ENCODE measurements at regions not wholly inside any gene's neighbourhood (a gene's known extent, or its start where the extent isn't known, plus 50 kb on each side); places are given as distances from the start of the nearest gene placed in this dataset.

GRCh38 chr7:17722798-17723197, 217.5 kb downstream of the SNX13 start:
- no peak overlapping the region for H3K9ac ChIP-seq (ENCODE audit: low read length)
- TF ChIP-seq CTCF (IDR thresholded peaks at IDR 0.05; ENCODE audit: insufficient read depth, low read length, poor library complexity, severe bottlenecking) (no peak), EZH2phosphoT487 (conservative IDR thresholded peaks at IDR 0.05; ENCODE audit: low read length) (no peak)
- no peaks in the 10 kb centered on the region for H3K27me3 ChIP-seq (ENCODE audit: low read length)
- no peaks in the 10 kb centered on the region for H4K20me1 ChIP-seq (ENCODE audit: low read depth, low read length)
- H3K79me2 ChIP-seq (ENCODE audit: insufficient read depth, low read length): no peaks in the 10 kb centered on the region
- no peaks in the 10 kb centered on the region for H3K9me3 ChIP-seq (ENCODE audit: insufficient read depth, low read length)
- H3F3A ChIP-seq (ENCODE audit: insufficient read depth): no peaks in the 10 kb centered on the region
- no peak overlapping the region for H2AFZ ChIP-seq (ENCODE audit: low read depth, low read length, severe bottlenecking)
- H3K9me2 ChIP-seq (replicated peaks; ENCODE audit: insufficient read depth, low read length): no peaks in the 10 kb centered on the region
- H3K36me3 ChIP-seq (ENCODE audit: low read length): no peaks in the 10 kb centered on the region
- H3K4me2 ChIP-seq (ENCODE audit: low read depth, low read length, poor library complexity, severe bottlenecking): no peak overlapping the region
- H3K4me3 ChIP-seq (ENCODE audit: insufficient read depth, low read length, poor library complexity, severe bottlenecking): no peak overlapping the region
- H3K27ac ChIP-seq (ENCODE audit: low read depth, low read length): no peak overlapping the region

GRCh38 chr7:17725821-17726220, 214.5 kb downstream of the SNX13 start:
- H3F3A ChIP-seq (ENCODE audit: insufficient read depth): no peaks in the 10 kb centered on the region
- H3K4me2 ChIP-seq (ENCODE audit: low read depth, low read length, poor library complexity, severe bottlenecking): no peak overlapping the region
- no peaks in the 10 kb centered on the region for H3K36me3 ChIP-seq (ENCODE audit: low read length)
- H4K20me1 ChIP-seq (ENCODE audit: low read depth, low read length): no peaks in the 10 kb centered on the region
- no peak for TF ChIP-seq EZH2phosphoT487 (conservative IDR thresholded peaks at IDR 0.05; ENCODE audit: low read length)
- no peaks in the 10 kb centered on the region for H3K79me2 ChIP-seq (ENCODE audit: insufficient read depth, low read length)
- H3K27me3 ChIP-seq (ENCODE audit: low read length): no peaks in the 10 kb centered on the region
- no peak overlapping the region for H2AFZ ChIP-seq (ENCODE audit: low read depth, low read length, severe bottlenecking)
- no peaks in the 10 kb centered on the region for H3K9me2 ChIP-seq (replicated peaks; ENCODE audit: insufficient read depth, low read length)
- no peak overlapping the region for H3K9ac ChIP-seq (ENCODE audit: low read length)
- H3K9me3 ChIP-seq (ENCODE audit: insufficient read depth, low read length): no peaks in the 10 kb centered on the region
- H3K4me3 ChIP-seq (ENCODE audit: insufficient read depth, low read length, poor library complexity, severe bottlenecking): no peak overlapping the region
- no peak overlapping the region for H3K27ac ChIP-seq (ENCODE audit: low read depth, low read length)

GRCh38 chr7:17732083-17732482, 208.2 kb downstream of the SNX13 start:
- no peaks in the 10 kb centered on the region for H4K20me1 ChIP-seq (ENCODE audit: low read depth, low read length)
- no peak overlapping the region for H3K4me3 ChIP-seq (ENCODE audit: insufficient read depth, low read length, poor library complexity, severe bottlenecking)
- no peaks in the 10 kb centered on the region; the same call in 1 of the 2 replicates for H3K9me3 ChIP-seq (ENCODE audit: insufficient read depth, low read length)
- H2AFZ ChIP-seq (ENCODE audit: low read depth, low read length, severe bottlenecking): no peak overlapping the region
- no peaks in the 10 kb centered on the region for H3K9me2 ChIP-seq (replicated peaks; ENCODE audit: insufficient read depth, low read length)
- H3K27me3 ChIP-seq (ENCODE audit: low read length): no peaks in the 10 kb centered on the region
- H3K9ac ChIP-seq (ENCODE audit: low read length): no peak overlapping the region
- no peaks in the 10 kb centered on the region for H3K79me2 ChIP-seq (ENCODE audit: insufficient read depth, low read length)
- no peak overlapping the region for H3K27ac ChIP-seq (ENCODE audit: low read depth, low read length)
- H3K36me3 ChIP-seq (ENCODE audit: low read length): no peaks in the 10 kb centered on the region
- no peaks in the 10 kb centered on the region for H3F3A ChIP-seq (ENCODE audit: insufficient read depth)
- no peak for TF ChIP-seq EZH2phosphoT487 (conservative IDR thresholded peaks at IDR 0.05; ENCODE audit: low read length)
- H3K4me2 ChIP-seq (ENCODE audit: low read depth, low read length, poor library complexity, severe bottlenecking): no peak overlapping the region
